DOHH2 (cell line): ENCODE measurements at regions not wholly inside any gene's neighbourhood (a gene's known extent, or its start where the extent isn't known, plus 50 kb on each side); places are given as distances from the start of the nearest gene placed in this dataset.

Experiments
- H3F3A ChIP-seq: fragments of 200-600 bp; sonication (generic), shearing (Covaris generic); 2 replicates; pipeline ENCODE4 v1.6.0; 2016; ENCODE audit warnings: antibody characterized with exemption, mild to moderate bottlenecking; ENCODE audit not compliant: control insufficient read depth, insufficient read depth
- H3K27ac ChIP-seq: fragments of 200-600 bp; sonication (generic); 2 replicates; pipeline ENCODE4 v1.5.1; 2014; ENCODE audit warnings: low read depth, mild to moderate bottlenecking, low read length, moderate library complexity
- H3K27me3 ChIP-seq: fragments of 200-600 bp; sonication (generic); 2 replicates; pipeline ENCODE4 v1.6.1; 2014; ENCODE audit warnings: mild to moderate bottlenecking, low read length, mixed read lengths; ENCODE audit not compliant: control insufficient read depth
- H3K36me3 ChIP-seq: fragments of 200-600 bp; sonication (generic); 2 replicates; pipeline ENCODE4 v1.6.1; 2014; ENCODE audit warnings: mild to moderate bottlenecking, low read length, moderate library complexity, mixed read lengths; ENCODE audit not compliant: control insufficient read depth
- H3K4me1 ChIP-seq: fragments of 200-600 bp; sonication (generic); 2 replicates; pipeline ENCODE4 v1.6.1; 2014; ENCODE audit warnings: mild to moderate bottlenecking, low read length, mixed read lengths; ENCODE audit not compliant: control insufficient read depth
- H3K4me2 ChIP-seq: fragments of 200-600 bp; sonication (generic); 2 replicates; pipeline ENCODE4 v1.6.0; 2014; ENCODE audit warnings: mild to moderate bottlenecking, low read length, moderate library complexity
- H3K4me3 ChIP-seq: fragments of 200-600 bp; sonication (generic); 2 replicates; pipeline ENCODE4 v1.5.1; 2014; ENCODE audit warnings: mild to moderate bottlenecking, low read length, mixed read lengths
- H3K79me2 ChIP-seq: fragments of 200-600 bp; sonication (generic); 2 replicates; pipeline ENCODE4 v1.6.1; 2014; ENCODE audit warnings: mild to moderate bottlenecking, low read length, mixed read lengths; ENCODE audit not compliant: control insufficient read depth
- H3K9me2 ChIP-seq: fragments of 200-600 bp; sonication (generic); replicated peaks from 2 replicates; pipeline ENCODE4 v1.6.1; 2014; ENCODE audit warnings: mild to moderate bottlenecking, low read length, mixed read lengths; ENCODE audit not compliant: control insufficient read depth
- H3K9me3 ChIP-seq: fragments of 200-600 bp; sonication (generic); 2 replicates; pipeline ENCODE4 v1.6.1; 2014; ENCODE audit warnings: antibody characterized with exemption, low read length, mixed read lengths; ENCODE audit not compliant: control insufficient read depth, insufficient read depth
- H4K20me1 ChIP-seq: fragments of 200-600 bp; sonication (generic); 2 replicates; pipeline ENCODE4 v1.6.0; 2014; ENCODE audit warnings: low read depth, mild to moderate bottlenecking, antibody characterized with exemption, low read length, moderate library complexity; ENCODE audit not compliant: control insufficient read depth, insufficient read depth
- CTCF ChIP-seq: fragments of 200-600 bp; sonication (generic); IDR thresholded peaks from one replicate; pipeline ENCODE4 v1.5.1; 2014; ENCODE audit warnings: antibody characterized with exemption, mild to moderate bottlenecking, low read depth, low read length; ENCODE audit not compliant: poor library complexity, severe bottlenecking
- EZH2phosphoT487 ChIP-seq: fragments of 200-600 bp; sonication (generic); IDR thresholded peaks from 2 replicates; pipeline ENCODE4 v1.6.1; 2017; ENCODE audit warnings: borderline replicate concordance, mild to moderate bottlenecking, antibody characterized with exemption, low read length, moderate library complexity, mixed read lengths

GRCh38 chr9:106752581-106752980 is 110.4 kb upstream of the ZNF462 start:
- peak overlapping the region; percentile 79 for H3K27ac ChIP-seq
- H3K4me1 ChIP-seq: peaks cover 48% of the 10 kb centered on the region
- H3K4me2 ChIP-seq: peak overlapping the region; percentile 47
- H3K9me3 ChIP-seq: no peaks in the 10 kb centered on the region
- TF ChIP-seq EZH2phosphoT487 (no peak), CTCF (no peak)
- H3K4me3 ChIP-seq: peak overlapping the region; percentile 32
- H4K20me1 ChIP-seq: no peaks in the 10 kb centered on the region
- H3K79me2 ChIP-seq: no peaks in the 10 kb centered on the region
- H3K27me3 ChIP-seq: no peaks in the 10 kb centered on the region
- peaks cover 5% of the 10 kb centered on the region for H3F3A ChIP-seq
- H3K9me2 ChIP-seq: no peaks in the 10 kb centered on the region
- no peaks in the 10 kb centered on the region for H3K36me3 ChIP-seq

GRCh38 chr9:106753155-106753671 is 109.8 kb upstream of the ZNF462 start:
- Histone ChIP-seq H3K79me2 (no peaks in the 10 kb centered on the region), H3K4me1 (peaks cover 52% of the 10 kb centered on the region), H4K20me1 (no peaks in the 10 kb centered on the region), H3K27ac (peak overlapping the region; percentile 79), H3K36me3 (no peaks in the 10 kb centered on the region), H3K9me2 (no peaks in the 10 kb centered on the region), H3K27me3 (no peaks in the 10 kb centered on the region), H3K4me2 (peak overlapping the region; percentile 47), H3F3A (peaks cover 5% of the 10 kb centered on the region), H3K4me3 (peak overlapping the region; percentile 32; the same call in 1 of the 2 replicates), H3K9me3 (no peaks in the 10 kb centered on the region)
- TF ChIP-seq EZH2phosphoT487: no peak
- TF ChIP-seq CTCF: no peak

- H3K9me3 ChIP-seq: no peaks in the 10 kb centered on the region
- no peak overlapping the region for H3K4me3 ChIP-seq
- peaks cover 5% of the 10 kb centered on the region for H3F3A ChIP-seq
- no peak overlapping the region for H3K27ac ChIP-seq
- no peaks in the 10 kb centered on the region for H3K79me2 ChIP-seq
- TF ChIP-seq EZH2phosphoT487 (no peak), CTCF (no peak)
- peaks cover 52% of the 10 kb centered on the region for H3K4me1 ChIP-seq
- H4K20me1 ChIP-seq: no peaks in the 10 kb centered on the region
- no peak overlapping the region for H3K4me2 ChIP-seq
- no peaks in the 10 kb centered on the region for H3K27me3 ChIP-seq
- no peaks in the 10 kb centered on the region for H3K36me3 ChIP-seq
- H3K9me2 ChIP-seq: no peaks in the 10 kb centered on the region
These were observed 107.2 kb upstream of the ZNF462 start for GRCh38 chr9:106755736-106756135.

GRCh38 chr9:106757514-106757913 is 105.5 kb upstream of the ZNF462 start:
- Histone ChIP-seq H3K27ac (no peak overlapping the region), H3K9me3 (no peaks in the 10 kb centered on the region), H3K4me1 (peaks cover 42% of the 10 kb centered on the region), H3K4me3 (no peak overlapping the region), H3K27me3 (no peaks in the 10 kb centered on the region), H3K36me3 (no peaks in the 10 kb centered on the region), H3K79me2 (no peaks in the 10 kb centered on the region), H3K4me2 (no peak overlapping the region), H4K20me1 (no peaks in the 10 kb centered on the region), H3K9me2 (no peaks in the 10 kb centered on the region), H3F3A (peaks cover 5% of the 10 kb centered on the region)
- TF ChIP-seq EZH2phosphoT487 (no peak), CTCF (no peak)
